Stimulated activated CD8-positive, alpha-beta memory T cell treated with anti-CD3 and anti-CD28 coated beads, Interleukin-15, amount 100 ng/mL, for 4 hours (primary cell): ENCODE measurements at regions not wholly inside any gene's neighbourhood (a gene's known extent, or its start where the extent isn't known, plus 50 kb on each side); places are given as distances from the start of the nearest gene placed in this dataset.
"Not testable (repeated sequence)": the region's sequence is repeated elsewhere in the genome, so short reads cannot be mapped to it uniquely, and the experiment has no call there.

ENCODE experiments used
- DNase-seq, 2 donors: peaks; one replicate each; pipeline ENCODE4 v3.0.0-alpha.2; 2020; ENCODE audit warnings: low read depth in 2 of 2

DNA sequence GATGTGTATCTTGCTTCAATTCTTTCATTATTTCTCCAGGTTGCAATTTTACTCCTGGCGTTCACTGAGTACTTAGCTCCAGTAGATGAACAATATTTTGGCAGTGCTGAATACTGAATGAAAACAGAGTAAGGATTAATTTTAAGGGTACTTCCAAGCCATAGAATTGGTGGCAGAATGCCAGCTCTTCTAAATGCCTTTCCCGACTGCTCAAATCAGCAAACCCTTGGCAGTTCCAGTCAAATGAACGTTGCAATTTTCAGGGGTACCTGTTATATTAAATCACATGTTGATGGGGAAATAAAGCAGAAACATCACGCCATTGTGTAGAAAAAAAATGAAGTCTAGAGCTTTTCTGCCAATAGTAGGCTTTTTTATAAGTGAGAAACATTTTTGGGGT is 282.4 kb upstream of the RPS23 start:
- no peak for DNase-seq

- no peak for DNase-seq
These were observed 273.8 kb upstream of the RPS23 start for GRCh38 chr5:82551840-82552385.

- DNase-seq, result no peak
These were observed 273.0 kb upstream of the RPS23 start for GRCh38 chr5:82551192-82551591.

GRCh38 chr5:82549263-82549662 is 271.1 kb upstream of the RPS23 start:
- no peak for DNase-seq

GRCh38 chr5:82544004-82544403 is 265.9 kb upstream of the RPS23 start:
- DNase-seq, result no peak

DNA sequence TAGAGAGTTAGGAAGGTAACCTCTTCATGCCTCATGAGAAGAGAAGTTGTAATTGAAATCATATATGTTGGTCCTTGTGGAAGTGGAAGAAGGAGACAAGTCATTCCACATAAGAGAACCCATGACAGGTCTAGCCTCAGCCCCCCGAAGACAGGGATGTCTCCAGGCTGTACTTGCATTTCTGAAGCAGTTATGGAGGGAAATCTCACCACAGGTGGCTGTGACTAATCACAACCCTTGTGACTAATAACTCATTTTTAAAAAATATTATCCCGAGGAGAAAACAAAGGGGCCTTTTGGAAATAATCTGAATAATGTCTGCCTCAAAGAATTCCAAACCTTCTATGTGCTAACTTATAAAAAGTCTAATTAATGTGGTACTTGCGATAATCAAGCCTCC is 262.1 kb upstream of the RPS23 start:
- no peak for DNase-seq

DNA sequence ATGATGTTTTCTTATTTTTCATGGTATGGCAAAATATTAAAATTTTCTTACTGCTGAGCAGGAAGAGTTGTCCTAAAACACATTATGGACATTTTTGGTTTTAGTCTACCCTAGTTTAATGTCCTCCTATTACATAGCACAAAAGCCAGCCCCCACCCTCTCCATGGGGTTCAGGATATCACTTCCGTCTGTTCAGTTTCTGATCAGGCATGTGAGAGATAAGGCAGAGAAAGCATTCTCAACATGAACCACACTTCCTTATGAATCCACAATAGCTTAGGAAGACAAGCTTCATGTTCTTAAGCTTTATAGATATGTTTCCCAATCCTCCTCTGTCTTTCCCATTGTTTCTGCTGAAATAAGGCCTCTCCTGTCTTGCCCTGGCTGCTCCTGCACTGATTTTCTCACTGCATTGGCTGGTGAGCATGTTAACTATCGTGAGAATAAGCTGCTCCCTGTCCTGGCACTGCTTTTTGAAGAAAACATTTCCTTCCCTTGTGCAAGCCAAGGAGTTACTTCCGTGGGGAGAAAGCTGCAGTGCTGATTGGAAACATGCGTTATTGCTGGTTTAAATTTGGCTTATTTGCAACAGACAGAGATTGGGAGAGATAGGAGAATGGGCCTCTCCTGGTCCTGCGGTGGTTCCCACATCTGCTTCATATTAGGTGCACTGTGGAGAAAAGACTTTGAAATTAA is 260.3 kb upstream of the RPS23 start:
- no peak for DNase-seq

- no peak for DNase-seq
These were observed 259.6 kb upstream of the RPS23 start for GRCh38 chr5:82537687-82538306.

- no peak for DNase-seq
These were observed 256.8 kb upstream of the RPS23 start for GRCh38 chr5:82534986-82535385.

GRCh38 chr5:82532075-82532474 is 253.9 kb upstream of the RPS23 start:
- DNase-seq, result not testable (repeated sequence)

DNA sequence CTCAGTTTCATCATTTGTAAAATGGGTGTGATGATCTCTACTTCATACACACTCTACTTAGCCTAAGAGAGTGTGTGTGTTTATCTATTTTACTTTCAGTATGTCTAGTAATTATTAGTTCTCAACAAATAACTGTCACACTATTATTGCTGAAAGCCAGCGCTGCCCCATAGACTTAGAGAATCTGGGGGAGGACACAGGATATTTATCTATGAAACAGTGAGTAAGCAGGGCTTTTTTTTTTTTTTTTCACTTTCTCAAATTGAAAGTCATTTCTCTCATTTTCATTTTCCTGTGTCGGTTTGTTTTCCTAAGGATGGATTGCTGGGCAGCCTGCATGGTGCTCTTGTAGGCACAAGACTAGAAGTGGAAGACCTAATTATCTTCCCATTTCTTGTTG is 248.4 kb upstream of the RPS23 start:
- DNase-seq, result no peak

- no peak for DNase-seq
These were observed 247.5 kb upstream of the RPS23 start for GRCh38 chr5:82525626-82526025.

- DNase-seq, result no peak
These were observed 245.5 kb upstream of the RPS23 start for GRCh38 chr5:82523633-82524032.

DNA sequence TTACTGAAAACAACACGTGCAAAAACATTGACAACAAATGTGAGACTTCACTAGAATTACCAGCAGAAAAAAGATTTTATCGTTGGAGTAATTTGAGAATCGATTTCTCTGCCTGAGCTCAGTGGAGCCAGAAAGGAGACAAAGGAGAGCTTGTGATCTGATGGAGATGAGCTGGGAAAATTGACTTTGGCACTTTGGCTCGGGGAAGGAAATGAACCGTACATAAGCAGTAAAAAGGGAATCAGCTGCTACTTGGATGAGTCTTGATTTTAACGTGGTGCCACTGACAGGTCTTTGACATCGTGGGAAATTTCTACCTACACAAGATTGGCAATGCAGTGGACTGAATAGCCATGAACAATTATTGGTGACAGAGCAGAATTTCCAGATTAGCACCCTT is 244.7 kb upstream of the RPS23 start:
- no peak for DNase-seq

- DNase-seq, result no peak
These were observed 243.4 kb upstream of the RPS23 start for GRCh38 chr5:82521431-82522051.

- no peak for DNase-seq
These were observed 241.4 kb upstream of the RPS23 start for GRCh38 chr5:82519558-82519957.

DNA sequence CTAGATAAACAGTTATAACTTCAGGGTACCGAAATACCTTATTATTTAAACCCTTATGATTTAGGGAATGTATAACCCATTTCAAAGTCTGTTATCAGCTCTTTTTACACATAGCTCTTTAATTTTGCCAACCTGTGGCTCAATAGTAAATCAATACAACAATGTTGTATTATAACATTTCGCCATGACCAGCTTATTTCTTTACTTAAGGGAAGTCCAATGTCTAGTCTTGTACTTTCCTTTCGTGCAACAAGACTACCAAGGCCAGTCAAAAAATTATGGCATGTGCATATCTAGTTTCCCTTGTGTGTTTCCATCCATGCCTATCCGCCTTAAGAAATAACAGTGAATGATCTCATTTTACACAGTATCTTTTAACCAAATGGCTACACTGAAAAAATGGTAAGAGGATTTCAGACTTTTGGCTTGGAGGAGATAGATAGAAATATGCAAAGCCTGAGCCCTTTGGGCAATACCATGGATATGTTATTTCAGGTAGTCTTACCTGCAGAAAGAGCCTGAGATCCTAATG is 239.5 kb upstream of the RPS23 start:
- no peak for DNase-seq

- DNase-seq, result no peak
These were observed 235.6 kb upstream of the RPS23 start for GRCh38 chr5:82513738-82514137.

DNA sequence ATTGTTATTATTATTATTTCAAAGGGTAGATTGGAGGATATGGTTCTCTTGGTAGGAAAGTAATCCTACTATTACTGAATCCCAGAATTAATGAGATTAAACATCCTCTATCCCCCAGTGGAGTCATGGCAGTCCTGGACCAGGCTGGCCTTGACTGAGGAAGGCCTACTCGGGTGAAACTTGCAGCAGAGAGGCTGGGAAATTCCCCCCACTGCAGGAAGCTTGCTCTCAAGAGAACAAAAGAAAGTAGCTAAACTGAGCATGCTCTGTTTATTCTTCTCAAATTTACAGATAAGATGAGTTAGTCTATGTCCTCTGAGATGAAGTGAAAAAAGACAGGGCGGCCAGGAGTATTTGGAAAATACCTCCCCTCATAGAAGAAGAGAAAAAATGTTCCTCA is 233.9 kb upstream of the RPS23 start:
- no peak for DNase-seq

- no peak for DNase-seq
These were observed 233.0 kb upstream of the RPS23 start for GRCh38 chr5:82511134-82511533.

DNA sequence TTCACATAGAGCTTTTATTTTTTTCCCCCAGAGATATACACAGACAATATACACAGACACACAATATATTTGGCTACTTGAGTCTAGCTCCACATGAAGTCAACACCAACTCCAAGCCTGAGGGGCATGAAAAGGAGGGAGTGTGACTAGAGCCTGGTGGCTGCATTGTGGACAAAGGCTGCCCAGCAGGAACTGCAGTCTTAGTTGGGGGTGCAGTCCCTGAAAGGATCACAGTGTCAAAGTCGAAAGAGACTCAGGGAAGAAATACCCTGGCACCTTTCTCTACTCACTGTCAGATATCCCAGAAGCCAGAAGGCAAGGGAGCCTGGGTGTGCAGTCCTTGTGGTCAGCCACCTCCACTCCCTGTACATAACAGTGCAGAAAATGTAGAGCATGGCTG is 231.6 kb upstream of the RPS23 start:
- DNase-seq, result no peak

DNA sequence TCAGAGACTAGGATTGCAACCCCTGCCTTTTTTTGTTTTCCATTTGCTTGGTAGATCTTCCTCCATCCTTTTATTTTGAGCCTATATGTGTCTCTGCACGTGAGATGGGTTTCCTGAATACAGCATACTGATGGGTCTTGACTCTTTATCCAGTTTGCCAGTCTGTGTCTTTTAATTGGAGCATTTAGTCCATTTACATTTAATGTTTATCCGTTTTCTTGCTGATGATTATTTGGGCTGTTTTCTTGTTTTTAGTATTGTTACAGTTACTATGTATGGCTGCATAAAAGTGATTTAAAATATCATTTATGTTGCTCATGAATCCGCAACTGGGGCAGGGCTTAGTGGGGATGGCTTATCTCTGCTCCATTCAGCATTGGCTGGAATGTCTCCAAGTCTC is 228.2 kb upstream of the RPS23 start:
- DNase-seq, result not testable (repeated sequence)

- no peak for DNase-seq
These were observed 221.6 kb upstream of the RPS23 start for GRCh38 chr5:82499725-82500244.
